Myocyte (in vitro differentiated cells): ENCODE measurements at regions not wholly inside any gene's neighbourhood (a gene's known extent, or its start where the extent isn't known, plus 50 kb on each side); places are given as distances from the start of the nearest gene placed in this dataset.

ENCODE experiments used
- DNase-seq: peaks from one replicate; pipeline ENCODE4 v3.0.0-alpha.2; 2012; ENCODE audit warnings: low read depth

DNA sequence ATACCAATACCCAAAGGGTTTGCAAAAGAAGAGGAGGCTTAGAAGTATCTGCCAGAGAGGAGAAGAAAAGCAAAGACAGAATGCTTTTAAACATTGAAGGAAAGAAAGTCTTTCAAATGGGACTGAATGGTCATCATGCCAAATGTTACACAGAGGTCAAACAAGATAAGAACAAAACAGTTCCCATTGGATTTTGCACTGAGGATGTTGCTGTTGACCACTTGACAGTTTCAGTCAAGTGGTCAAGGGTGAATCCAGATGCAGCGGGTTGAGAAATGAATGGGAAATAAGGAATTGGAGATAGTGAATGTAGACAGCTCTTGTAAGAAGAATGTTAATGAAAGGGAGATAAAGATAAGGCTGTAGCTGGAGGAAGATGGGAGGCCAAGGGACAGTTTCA is 64.8 kb upstream of the FGG start:
- DNase-seq, result no peak

DNA sequence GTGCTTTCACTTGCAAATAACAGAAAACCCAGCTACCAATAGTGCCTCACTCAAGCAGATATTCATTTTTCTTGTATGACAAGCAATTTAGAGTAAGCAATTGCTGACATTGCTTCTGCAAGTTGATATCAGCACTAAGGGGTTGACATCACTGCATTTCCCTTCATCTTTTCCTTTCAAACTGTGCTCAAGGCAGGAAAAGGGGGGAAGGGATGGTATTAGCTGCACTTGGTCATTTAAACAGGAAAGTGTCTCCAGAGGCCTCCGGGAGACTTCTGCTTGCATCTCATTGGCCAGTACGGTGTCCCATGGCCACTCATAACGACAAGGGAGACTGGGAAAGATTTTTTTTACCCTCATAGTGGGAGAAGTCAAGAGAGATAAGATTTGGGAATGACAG is 65.5 kb upstream of the FGG start:
- DNase-seq, result no peak

DNA sequence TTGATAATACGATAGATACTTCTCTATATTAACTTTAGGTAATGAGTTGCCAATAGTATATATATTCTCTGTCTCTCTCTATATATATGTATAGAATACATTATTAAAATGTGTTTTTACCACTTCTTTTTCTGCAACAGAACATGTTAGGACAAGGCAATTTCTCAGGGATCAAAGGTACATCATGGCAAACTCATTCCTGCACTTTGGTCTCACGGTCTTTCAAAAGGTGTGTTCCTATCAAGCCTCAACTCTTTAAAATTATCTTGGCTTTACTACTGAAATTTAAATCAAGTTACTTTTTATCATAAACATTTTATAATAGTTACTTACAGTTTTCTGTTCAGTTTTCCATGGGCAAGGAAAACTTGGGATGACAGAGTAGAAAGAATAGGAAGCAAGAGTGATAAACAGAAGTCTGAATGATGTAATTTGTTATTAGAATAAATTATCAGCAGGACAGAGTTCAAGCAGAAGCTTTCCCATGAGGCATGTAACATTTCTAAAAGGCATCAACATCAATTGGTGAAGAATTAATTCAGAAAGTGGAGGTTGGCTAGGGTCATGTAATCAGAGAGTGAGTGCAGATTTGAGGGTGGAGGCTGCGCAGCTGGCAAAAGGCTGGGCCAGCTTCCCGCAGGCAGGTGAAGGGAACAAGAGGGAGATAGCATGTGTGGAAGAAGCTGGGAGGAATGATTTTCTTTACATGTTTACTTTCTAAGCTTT is 59.7 kb upstream of the LRAT start:
- DNase-seq, result no peak

DNA sequence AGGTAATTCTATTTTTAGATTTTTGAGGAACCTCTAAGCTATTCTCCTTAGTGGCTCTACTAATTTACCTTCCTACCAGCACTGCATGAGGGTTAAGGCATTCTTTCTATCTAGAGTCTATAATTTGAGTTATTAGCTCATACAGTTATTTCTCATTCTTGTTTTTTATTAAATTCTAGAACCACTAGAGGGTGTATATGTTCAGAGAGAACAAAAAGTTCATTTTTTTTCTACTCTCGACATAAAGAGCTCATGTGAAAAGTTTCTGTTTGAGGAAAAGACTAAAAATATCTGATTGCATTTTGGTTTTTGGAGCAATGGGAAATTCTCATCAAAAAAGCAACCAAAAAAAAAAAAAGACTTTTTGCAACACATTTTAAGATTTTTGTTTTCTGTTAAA is 57.0 kb upstream of the LRAT start:
- DNase-seq, result peak; percentile 1

DNA sequence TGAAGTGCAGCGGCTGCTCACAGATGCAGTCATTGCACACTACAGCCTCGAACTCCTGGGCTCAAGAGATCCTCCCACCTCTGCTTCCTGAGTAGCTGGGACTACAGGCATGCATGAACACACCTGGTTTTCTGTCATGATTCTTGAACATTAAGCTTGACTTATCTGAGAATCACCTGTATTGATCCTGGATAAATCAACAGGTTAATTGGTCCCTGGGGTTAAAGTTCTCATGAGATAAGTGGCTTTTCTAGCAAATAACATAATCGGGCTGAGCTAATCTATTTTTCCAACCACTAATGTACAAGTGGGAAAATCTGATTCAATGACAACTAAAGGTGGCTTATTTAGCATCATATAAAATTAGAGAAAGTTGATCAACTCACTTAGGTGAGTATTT is 56.0 kb upstream of the LRAT start:
- no peak for DNase-seq

DNA sequence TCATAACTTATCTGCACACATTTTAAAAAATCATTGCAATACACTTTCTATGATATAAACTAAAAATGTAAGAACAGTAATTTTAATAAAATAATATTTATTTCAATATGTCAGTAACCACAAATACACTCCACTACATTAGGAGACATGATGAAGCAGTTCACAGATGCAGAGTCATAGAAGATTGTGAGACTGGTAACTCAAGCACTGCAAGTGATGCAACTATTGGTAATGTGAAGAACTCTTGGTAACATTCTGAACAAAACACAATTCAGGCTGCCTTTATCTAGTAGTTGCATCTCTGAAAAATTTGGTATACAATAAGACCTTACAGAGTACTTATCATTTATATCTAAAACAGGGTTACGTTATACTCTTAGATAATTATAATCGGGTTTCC is 52.6 kb upstream of the LRAT start:
- DNase-seq, result no peak

DNA sequence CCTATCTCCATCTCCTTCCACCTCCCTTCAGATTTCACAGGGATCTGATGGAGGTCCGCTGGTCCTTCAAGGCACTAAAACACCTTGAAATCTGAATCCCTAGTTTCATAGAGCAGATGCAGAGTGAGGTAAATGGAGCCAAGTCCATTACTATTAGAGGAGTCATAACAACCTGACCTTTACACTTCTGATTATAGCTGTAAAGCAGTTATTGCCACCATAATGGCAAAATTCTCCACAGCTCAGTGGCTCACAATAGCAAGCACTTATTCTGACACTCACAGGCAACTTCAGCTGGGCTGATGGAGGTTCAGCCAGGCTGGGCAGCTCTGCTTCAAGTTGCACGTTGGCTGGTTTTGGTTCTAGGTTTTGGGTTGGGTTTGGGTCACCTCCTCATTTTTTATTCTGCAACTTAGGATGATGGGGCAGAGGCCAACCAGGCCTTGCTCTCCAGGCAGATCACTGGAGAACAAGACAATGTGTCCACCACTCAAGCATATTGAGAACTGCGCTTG is 51.4 kb upstream of the LRAT start:
- DNase-seq, result no peak
